ENCODE measurements at regions not wholly inside any gene's neighbourhood (a gene's known extent, or its start where the extent isn't known, plus 50 kb on each side); places are given as distances from the start of the nearest gene placed in this dataset.

GRCh38 chr13:76828316-76828741, 57.9 kb downstream of the KCTD12 start:
- no peak overlapping the region for H3K27ac Mint-ChIP-seq
- Histone ChIP-seq H3K79me2 (ENCODE audit: insufficient read depth, low read length) (no peaks in the 10 kb centered on the region), H2BK120ac (ENCODE audit: low read depth, low read length, poor library complexity, severe bottlenecking) (no peak overlapping the region), H2AFZ (ENCODE audit: low read length) (no peak overlapping the region), H3T11ph (ENCODE audit: low read length) (no peak overlapping the region), H2BK15ac (ENCODE audit: low read depth, low read length) (no peak overlapping the region), H2BK12ac (ENCODE audit: insufficient read length, low read depth, low read length) (no peak overlapping the region), H3K27me3 (ENCODE audit: insufficient read depth, low read length) (no peaks in the 10 kb centered on the region), H2BK20ac (ENCODE audit: low read depth, low read length, poor library complexity, severe bottlenecking) (no peak overlapping the region), H3K9ac (ENCODE audit: extremely low read depth, insufficient read length, low read length) (no peak overlapping the region), H3K14ac (ENCODE audit: insufficient read depth, low read length) (no peak overlapping the region), H3K23me2 (ENCODE audit: insufficient read length, low read depth, low read length, poor library complexity, severe bottlenecking) (no peaks in the 10 kb centered on the region), H4K20me1 (ENCODE audit: control insufficient read depth, insufficient read depth, insufficient read length) (no peaks in the 10 kb centered on the region), H3K9me3 (ENCODE audit: control insufficient read depth, low read depth, low read length) (no peaks in the 10 kb centered on the region), H2AK5ac (ENCODE audit: insufficient read length, low read length) (no peak overlapping the region), H4K91ac (ENCODE audit: insufficient read length, low read depth, low read length) (no peak overlapping the region), H3K4ac (ENCODE audit: low read depth, low read length) (no peak overlapping the region), H2BK5ac (ENCODE audit: insufficient read length, low read length) (no peak overlapping the region), H3K4me1 (ENCODE audit: insufficient read depth, low read length) (no peaks in the 10 kb centered on the region), H4K5ac (ENCODE audit: insufficient read length, low read depth, low read length) (no peak overlapping the region), H3K4me2 (ENCODE audit: insufficient read depth, insufficient read length, low read length) (no peak overlapping the region), H4K8ac (replicated peaks; ENCODE audit: insufficient read length, low read depth, low read length) (no peak overlapping the region), H3K56ac (ENCODE audit: insufficient read length, low read depth, low read length) (no peak overlapping the region), H3K18ac (ENCODE audit: insufficient read length, low read depth, low read length) (no peak overlapping the region), H3K27ac (ENCODE audit: insufficient read length, low read depth, low read length) (no peak overlapping the region), H3K23ac (ENCODE audit: insufficient read length, low read depth, low read length) (no peak overlapping the region), H3K79me1 (ENCODE audit: insufficient read depth, low read depth, low read length, poor library complexity, severe bottlenecking) (no peaks in the 10 kb centered on the region)
- peaks cover 3 to 5% of the 10 kb centered on the region in 2 experiments for H3K9me3 Mint-ChIP-seq
- H3K4me3 Mint-ChIP-seq: no peak overlapping the region
- no CpG with 5 or more reads among the region's 3 CpGs for WGBS (ENCODE audit: extremely low coverage, insufficient read length, low lambda C conversion rate)
- peaks cover 0 to 4% (median 0%) of the 10 kb centered on the region in 3 experiments; a peak in 4 of 7 replicates for H3K36me3 Mint-ChIP-seq (ENCODE audit: insufficient read depth in 1 of 3, low read depth in 3 of 3)
- no peak for TF ChIP-seq CTCF (conservative IDR thresholded peaks at IDR 0.05)
- no peaks in the 10 kb centered on the region for H3K27me3 Mint-ChIP-seq (ENCODE audit: low read depth)
- peaks cover 4 to 12% of the 10 kb centered on the region in 2 experiments for H3K4me1 Mint-ChIP-seq
- DNase-seq: no peak
